HEK293 (cell line): ENCODE measurements at regions not wholly inside any gene's neighbourhood (a gene's known extent, or its start where the extent isn't known, plus 50 kb on each side); places are given as distances from the start of the nearest gene placed in this dataset.

Experiments
- ELK4 ChIP-seq: IDR thresholded peaks from 2 replicates; pipeline ENCODE4 v1.6.1; 2011; ENCODE audit warnings: mild to moderate bottlenecking, low read depth, low read length, borderline replicate concordance
- HOXD13 ChIP-seq: sonication (generic); formaldehyde crosslinking; IDR thresholded peaks from 2 replicates; pipeline ENCODE4 v1.8.0; 2022; ENCODE audit warnings: missing genetic modification reagents, borderline replicate concordance
- KLF9 ChIP-seq: fragments of 450-650 bp; formaldehyde crosslinking; IDR thresholded peaks from 2 replicates; pipeline ENCODE4 v1.5.1; 2016; ENCODE audit warnings: missing biosample characterization, missing genetic modification characterization, low read depth
- MYNN ChIP-seq: fragments of 450-650 bp; formaldehyde crosslinking; IDR thresholded peaks from 2 replicates; pipeline ENCODE4 v1.5.1; 2016; ENCODE audit warnings: missing biosample characterization, missing genetic modification characterization, borderline replicate concordance
- OVOL3 ChIP-seq: fragments of 450-650 bp; formaldehyde crosslinking; IDR thresholded peaks from 2 replicates; pipeline ENCODE4 v1.5.1; 2016; ENCODE audit warnings: missing biosample characterization, missing genetic modification characterization
- REST ChIP-seq: fragments of 450-650 bp; formaldehyde crosslinking; IDR thresholded peaks from 2 replicates; pipeline ENCODE4 v1.5.1; 2016; ENCODE audit warnings: missing biosample characterization, missing genetic modification characterization
- SP2 ChIP-seq: fragments of 450-650 bp; formaldehyde crosslinking; IDR thresholded peaks from 2 replicates; pipeline ENCODE4 v1.5.1; 2016; ENCODE audit warnings: missing biosample characterization, missing genetic modification characterization
- SP7 ChIP-seq: fragments of 450-650 bp; formaldehyde crosslinking; IDR thresholded peaks from 2 replicates; pipeline ENCODE4 v1.5.1; 2016; ENCODE audit warnings: missing biosample characterization, missing genetic modification characterization
- WT1 ChIP-seq: fragments of 450-650 bp; formaldehyde crosslinking; IDR thresholded peaks from 2 replicates; pipeline ENCODE4 v1.5.1; 2016; ENCODE audit warnings: missing biosample characterization, missing genetic modification characterization
- ZBTB44 ChIP-seq: fragments of 450-650 bp; IDR thresholded peaks from 2 replicates; pipeline ENCODE4 v1.5.1; 2018; ENCODE audit warnings: missing biosample characterization, mild to moderate bottlenecking, missing genetic modification characterization
- ZBTB6 ChIP-seq: fragments of 450-650 bp; formaldehyde crosslinking; IDR thresholded peaks from 2 replicates; pipeline ENCODE4 v1.5.1; 2017; ENCODE audit warnings: missing biosample characterization, missing genetic modification characterization
- ZNF112 ChIP-seq: fragments of 450-650 bp; formaldehyde crosslinking; IDR thresholded peaks from 2 replicates; pipeline ENCODE4 v1.5.0; 2017; ENCODE audit warnings: missing biosample characterization, missing genetic modification characterization
- ZNF133 ChIP-seq: fragments of 450-650 bp; formaldehyde crosslinking; IDR thresholded peaks from 2 replicates; pipeline ENCODE4 v1.5.1; 2016; ENCODE audit warnings: missing biosample characterization, missing genetic modification characterization
- ZNF174 ChIP-seq: fragments of 450-650 bp; formaldehyde crosslinking; IDR thresholded peaks from 2 replicates; pipeline ENCODE4 v1.5.0; 2017; ENCODE audit warnings: missing biosample characterization, mild to moderate bottlenecking, missing genetic modification characterization
- ZNF239 ChIP-seq: fragments of 450-650 bp; formaldehyde crosslinking; IDR thresholded peaks from 2 replicates; pipeline ENCODE4 v1.5.1; 2016; ENCODE audit warnings: missing biosample characterization, missing genetic modification characterization
- ZNF302 ChIP-seq: fragments of 450-650 bp; formaldehyde crosslinking; IDR thresholded peaks from 2 replicates; pipeline ENCODE4 v1.5.1; 2016; ENCODE audit warnings: missing biosample characterization, missing genetic modification characterization, low read depth
- ZNF311 ChIP-seq: fragments of 450-650 bp; formaldehyde crosslinking; IDR thresholded peaks from 2 replicates; pipeline ENCODE4 v1.5.1; 2017; ENCODE audit warnings: missing biosample characterization, missing genetic modification characterization, borderline replicate concordance
- ZNF37A ChIP-seq: fragments of 450-650 bp; IDR thresholded peaks from 2 replicates; pipeline ENCODE4 v1.5.1; 2018; ENCODE audit warnings: missing biosample characterization, missing genetic modification characterization
- ZNF473 ChIP-seq: fragments of 450-650 bp; formaldehyde crosslinking; IDR thresholded peaks from 2 replicates; pipeline ENCODE4 v1.5.1; 2017; ENCODE audit warnings: missing biosample characterization, missing genetic modification characterization
- ZNF596 ChIP-seq: fragments of 450-650 bp; IDR thresholded peaks from 2 replicates; pipeline ENCODE4 v1.5.0; 2018; ENCODE audit warnings: missing biosample characterization, mild to moderate bottlenecking, missing genetic modification characterization, moderate library complexity
- ZNF660 ChIP-seq: fragments of 450-650 bp; IDR thresholded peaks from 2 replicates; pipeline ENCODE4 v1.5.1; 2018; ENCODE audit warnings: missing biosample characterization, mild to moderate bottlenecking, missing genetic modification characterization
- ZNF677 ChIP-seq: fragments of 450-650 bp; IDR thresholded peaks from 2 replicates; pipeline ENCODE4 v1.5.0; 2018; ENCODE audit warnings: missing biosample characterization, mild to moderate bottlenecking, missing genetic modification characterization, moderate library complexity
- ZNF707 ChIP-seq: fragments of 450-650 bp; formaldehyde crosslinking; IDR thresholded peaks from 2 replicates; pipeline ENCODE4 v1.5.1; 2016; ENCODE audit warnings: missing biosample characterization, missing genetic modification characterization
- TF ChIP-seq, protein P1 (sequence below): fragments of 450-650 bp; formaldehyde crosslinking; IDR thresholded peaks from 2 replicates; pipeline ENCODE4 v1.5.1; 2016; ENCODE audit warnings: missing biosample characterization, missing genetic modification characterization
- TF ChIP-seq, protein P2 (sequence below): fragments of 450-650 bp; formaldehyde crosslinking; IDR thresholded peaks from 2 replicates; pipeline ENCODE4 v1.5.1; 2016; ENCODE audit warnings: missing biosample characterization, missing genetic modification characterization, low read depth
- TF ChIP-seq, protein P3 (sequence below): fragments of 450-650 bp; formaldehyde crosslinking; IDR thresholded peaks from 2 replicates; pipeline ENCODE4 v1.5.1; 2017; ENCODE audit warnings: missing biosample characterization, missing genetic modification characterization

DNA sequence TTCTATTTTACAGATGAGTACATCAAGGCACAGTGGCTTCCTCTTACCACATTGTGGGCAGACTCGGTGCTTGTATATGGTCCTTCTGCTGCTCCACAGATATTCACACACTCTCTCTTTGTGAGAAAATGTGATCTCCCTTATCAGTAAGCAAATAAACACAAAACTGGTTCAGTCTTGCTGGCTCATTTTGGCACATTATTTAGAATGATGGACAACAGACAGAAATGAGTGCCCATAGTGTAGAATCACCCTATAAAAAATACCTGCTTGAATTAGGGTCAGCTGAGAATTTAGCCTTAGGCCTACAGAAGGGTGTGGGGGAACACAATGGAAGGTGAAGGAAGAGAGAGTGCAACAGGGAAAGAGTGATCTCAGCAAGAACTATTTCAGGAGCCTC lies 423.1 kb downstream of the HLX start (continued):
- TF ChIP-seq, protein P1, sequence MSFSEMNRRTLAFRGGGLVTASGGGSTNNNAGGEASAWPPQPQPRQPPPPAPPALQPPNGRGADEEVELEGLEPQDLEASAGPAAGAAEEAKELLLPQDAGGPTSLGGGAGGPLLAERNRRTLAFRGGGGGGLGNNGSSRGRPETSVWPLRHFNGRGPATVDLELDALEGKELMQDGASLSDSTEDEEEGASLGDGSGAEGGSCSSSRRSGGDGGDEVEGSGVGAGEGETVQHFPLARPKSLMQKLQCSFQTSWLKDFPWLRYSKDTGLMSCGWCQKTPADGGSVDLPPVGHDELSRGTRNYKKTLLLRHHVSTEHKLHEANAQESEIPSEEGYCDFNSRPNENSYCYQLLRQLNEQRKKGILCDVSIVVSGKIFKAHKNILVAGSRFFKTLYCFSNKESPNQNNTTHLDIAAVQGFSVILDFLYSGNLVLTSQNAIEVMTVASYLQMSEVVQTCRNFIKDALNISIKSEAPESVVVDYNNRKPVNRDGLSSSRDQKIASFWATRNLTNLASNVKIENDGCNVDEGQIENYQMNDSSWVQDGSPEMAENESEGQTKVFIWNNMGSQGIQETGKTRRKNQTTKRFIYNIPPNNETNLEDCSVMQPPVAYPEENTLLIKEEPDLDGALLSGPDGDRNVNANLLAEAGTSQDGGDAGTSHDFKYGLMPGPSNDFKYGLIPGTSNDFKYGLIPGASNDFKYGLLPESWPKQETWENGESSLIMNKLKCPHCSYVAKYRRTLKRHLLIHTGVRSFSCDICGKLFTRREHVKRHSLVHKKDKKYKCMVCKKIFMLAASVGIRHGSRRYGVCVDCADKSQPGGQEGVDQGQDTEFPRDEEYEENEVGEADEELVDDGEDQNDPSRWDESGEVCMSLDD (tag by site-specific recombination) = no peak
- TF ChIP-seq ZNF311 (tag by site-specific recombination) (no peak), ZNF677 (tag by site-specific recombination) (no peak), HOXD13 (CRISPR knock-in tag) (no peak), ZNF37A (tag by site-specific recombination) (no peak), WT1 (peak; percentile 29; the same call in 1 of the 2 replicates), SP7 (tag by site-specific recombination) (no peak), ZBTB6 (no peak), ZNF133 (tag by site-specific recombination) (no peak), ZNF174 (tag by site-specific recombination) (no peak), ZNF660 (no peak), ZNF112 (tag by site-specific recombination) (no peak), MYNN (tag by site-specific recombination) (no peak), ZNF239 (no peak), OVOL3 (tag by site-specific recombination) (peak; percentile 35; the same call in 1 of the 2 replicates), ZNF473 (tag by site-specific recombination) (no peak), SP2 (tag by site-specific recombination) (no peak), ZNF302 (tag by site-specific recombination) (no peak), ELK4 (no peak), REST (tag by site-specific recombination) (no peak), ZNF596 (tag by site-specific recombination) (no peak), ZBTB44 (no peak), KLF9 (no peak), ZNF707 (tag by site-specific recombination) (no peak)
- TF ChIP-seq, protein P2, sequence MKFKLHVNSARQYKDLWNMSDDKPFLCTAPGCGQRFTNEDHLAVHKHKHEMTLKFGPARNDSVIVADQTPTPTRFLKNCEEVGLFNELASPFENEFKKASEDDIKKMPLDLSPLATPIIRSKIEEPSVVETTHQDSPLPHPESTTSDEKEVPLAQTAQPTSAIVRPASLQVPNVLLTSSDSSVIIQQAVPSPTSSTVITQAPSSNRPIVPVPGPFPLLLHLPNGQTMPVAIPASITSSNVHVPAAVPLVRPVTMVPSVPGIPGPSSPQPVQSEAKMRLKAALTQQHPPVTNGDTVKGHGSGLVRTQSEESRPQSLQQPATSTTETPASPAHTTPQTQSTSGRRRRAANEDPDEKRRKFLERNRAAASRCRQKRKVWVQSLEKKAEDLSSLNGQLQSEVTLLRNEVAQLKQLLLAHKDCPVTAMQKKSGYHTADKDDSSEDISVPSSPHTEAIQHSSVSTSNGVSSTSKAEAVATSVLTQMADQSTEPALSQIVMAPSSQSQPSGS = no peak
- TF ChIP-seq, protein P3, sequence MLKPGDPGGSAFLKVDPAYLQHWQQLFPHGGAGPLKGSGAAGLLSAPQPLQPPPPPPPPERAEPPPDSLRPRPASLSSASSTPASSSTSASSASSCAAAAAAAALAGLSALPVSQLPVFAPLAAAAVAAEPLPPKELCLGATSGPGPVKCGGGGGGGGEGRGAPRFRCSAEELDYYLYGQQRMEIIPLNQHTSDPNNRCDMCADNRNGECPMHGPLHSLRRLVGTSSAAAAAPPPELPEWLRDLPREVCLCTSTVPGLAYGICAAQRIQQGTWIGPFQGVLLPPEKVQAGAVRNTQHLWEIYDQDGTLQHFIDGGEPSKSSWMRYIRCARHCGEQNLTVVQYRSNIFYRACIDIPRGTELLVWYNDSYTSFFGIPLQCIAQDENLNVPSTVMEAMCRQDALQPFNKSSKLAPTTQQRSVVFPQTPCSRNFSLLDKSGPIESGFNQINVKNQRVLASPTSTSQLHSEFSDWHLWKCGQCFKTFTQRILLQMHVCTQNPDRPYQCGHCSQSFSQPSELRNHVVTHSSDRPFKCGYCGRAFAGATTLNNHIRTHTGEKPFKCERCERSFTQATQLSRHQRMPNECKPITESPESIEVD = peak; percentile 70
